HL-60 (cell line): ENCODE measurements at regions not wholly inside any gene's neighbourhood (a gene's known extent, or its start where the extent isn't known, plus 50 kb on each side); places are given as distances from the start of the nearest gene placed in this dataset.

Source experiments
- CTCF ChIP-seq: IDR thresholded peaks from one replicate; pipeline ENCODE4 v1.5.1; 2011; ENCODE audit warnings: low read length, control low read depth, inconsistent platforms; ENCODE audit not compliant: insufficient read depth
- POLR2AphosphoS5 ChIP-seq: IDR thresholded peaks from 2 replicates; pipeline ENCODE4 v1.6.1; 2012; ENCODE audit warnings: low read depth

- TF ChIP-seq POLR2AphosphoS5 (no peak), CTCF (no peak)
Measured at GRCh38 chr9:24832307-24832706, 286.6 kb upstream of the IZUMO3 start.
